IPS DF 6.9 (cell line): ENCODE measurements at regions not wholly inside any gene's neighbourhood (a gene's known extent, or its start where the extent isn't known, plus 50 kb on each side); places are given as distances from the start of the nearest gene placed in this dataset.

Source experiments
- DNase-seq: peaks from one replicate; pipeline ENCODE4 v3.0.0-alpha.2; 2013; ENCODE audit warnings: low read depth, low spot score
- H3K27ac ChIP-seq: one replicate; pipeline ENCODE4 v1.5.1; 2013; ENCODE audit warnings: low read length, control low read depth
- H3K27me3 ChIP-seq: 2 replicates; pipeline ENCODE4 v1.6.1; 2013; ENCODE audit warnings: mild to moderate bottlenecking, low read length; ENCODE audit not compliant: control insufficient read depth, insufficient read depth
- H3K36me3 ChIP-seq: 2 replicates; pipeline ENCODE4 v1.6.1; 2013; ENCODE audit warnings: low read length; ENCODE audit not compliant: control insufficient read depth, insufficient read depth
- H3K4me1 ChIP-seq: 2 replicates; pipeline ENCODE4 v1.6.1; 2013; ENCODE audit warnings: low read length; ENCODE audit not compliant: control insufficient read depth, insufficient read depth
- H3K4me3 ChIP-seq: 2 replicates; pipeline ENCODE4 v1.5.1; 2013; ENCODE audit warnings: mild to moderate bottlenecking, low read length
- H3K9me3 ChIP-seq: 2 replicates; pipeline ENCODE4 v1.6.1; 2013; ENCODE audit warnings: low read length, inconsistent platforms; ENCODE audit not compliant: control insufficient read depth, insufficient read depth
- WGBS: extraction: QIAGEN DNeasy Blood & Tissue Kit; methylation state at CpG from one replicate; pipeline ENCODE4 v1.1.7; 2013; ENCODE audit warnings: mixed read lengths, missing lambda C conversion rate; ENCODE audit not compliant: insufficient read length, insufficient coverage; 5-methylcytosine and 5-hydroxymethylcytosine counted together

DNA sequence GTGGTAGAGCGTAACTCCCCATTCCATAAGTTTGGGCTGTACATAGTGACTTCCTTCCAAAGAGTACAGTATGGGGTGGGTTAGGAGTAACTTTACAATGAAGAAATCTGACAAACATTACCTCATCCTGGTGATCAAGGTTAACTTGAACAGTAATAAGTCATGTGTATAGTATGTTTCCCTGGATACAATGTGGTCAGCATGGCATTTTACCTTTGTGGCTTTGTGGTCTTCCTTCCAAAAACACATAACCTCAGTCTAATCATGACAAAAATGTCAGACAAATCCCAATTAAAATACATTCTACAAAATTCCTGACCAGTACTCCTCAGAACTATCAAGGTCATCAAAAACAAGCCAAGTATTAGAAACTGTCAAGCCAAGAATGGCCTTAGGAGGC is 225.1 kb downstream of the UBE3D start:
- Histone ChIP-seq H3K9me3 (no peaks in the 10 kb centered on the region), H3K27me3 (no peaks in the 10 kb centered on the region)
- no peak for DNase-seq

DNA sequence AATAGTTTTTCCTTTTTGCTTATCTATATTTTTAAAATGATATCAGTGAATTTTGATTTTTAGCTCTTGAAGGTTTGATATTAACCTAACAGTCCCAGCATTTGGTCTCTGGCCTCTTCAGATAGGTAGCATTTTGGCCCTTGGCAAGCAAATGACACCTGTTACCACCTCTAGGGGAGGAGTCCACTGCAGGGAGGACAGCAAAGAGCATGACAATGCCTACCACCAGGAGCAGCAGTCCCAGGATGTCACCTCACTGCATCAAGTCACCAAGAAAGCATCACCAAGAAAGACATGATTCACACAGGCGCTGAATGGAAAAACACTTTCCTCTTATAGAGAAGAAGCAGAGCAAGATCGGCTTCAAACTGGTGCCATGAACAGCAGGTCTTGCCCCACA is 224.3 kb downstream of the UBE3D start:
- Histone ChIP-seq H3K27me3 (no peaks in the 10 kb centered on the region), H3K9me3 (no peaks in the 10 kb centered on the region), H3K27ac (no peak overlapping the region), H3K4me3 (no peak overlapping the region), H3K36me3 (no peaks in the 10 kb centered on the region), H3K4me1 (no peaks in the 10 kb centered on the region)
- WGBS = no CpG with 5 or more reads among the region's 2 CpGs
- DNase-seq = no peak

More for the DNA sequence above, 225.1 kb downstream of the UBE3D start:
- no peaks in the 10 kb centered on the region for H3K4me1 ChIP-seq
- H3K27ac ChIP-seq = no peak overlapping the region
- no peak overlapping the region for H3K4me3 ChIP-seq
- WGBS = no CpG with 5 or more reads among the region's 1 CpG
- no peaks in the 10 kb centered on the region for H3K36me3 ChIP-seq
